Prostate gland (tissue), 2 donors: ENCODE measurements at regions not wholly inside any gene's neighbourhood (a gene's known extent, or its start where the extent isn't known, plus 50 kb on each side); places are given as distances from the start of the nearest gene placed in this dataset.

Experiments
- DNase-seq: peaks from one replicate; pipeline ENCODE4 v3.0.0-alpha.2; 2019; ENCODE audit warnings: low spot score
- H3K27ac ChIP-seq, 2 donors: fragments of 200-600 bp; sonication (generic); 2 replicates each; pipeline ENCODE4 v1.5.1; 2017 to 2019
- H3K27me3 ChIP-seq: fragments of 200-600 bp; sonication (generic); replicated peaks from 2 replicates; pipeline ENCODE4 v1.5.1; 2019; ENCODE audit not compliant: insufficient read depth
- H3K36me3 ChIP-seq, 2 donors: fragments of 200-600 bp; sonication (generic); 1 replicate in 1 of 2; 2 replicates in 1 of 2; pipeline versions ENCODE4 v1.5.1 to v1.8.1; 2017 to 2019
- H3K4me1 ChIP-seq: fragments of 200-600 bp; sonication (generic); replicated peaks from 2 replicates; pipeline ENCODE4 v1.5.1; 2019
- H3K4me3 ChIP-seq, 2 donors: fragments of 200-600 bp; sonication (generic); 2 replicates each; pipeline ENCODE4 v1.5.1; 2017 to 2019
- H3K9me3 ChIP-seq: fragments of 200-600 bp; sonication (generic); 2 replicates; pipeline ENCODE4 v1.5.1; 2017
- POLR2A ChIP-seq: fragments of 450-650 bp; IDR thresholded peaks from one replicate; pipeline ENCODE4 v1.6.1; 2016; ENCODE audit warnings: antibody characterized with exemption, mild to moderate bottlenecking
- POLR2AphosphoS5 ChIP-seq: sonication (generic); formaldehyde crosslinking; IDR thresholded peaks from one replicate; pipeline ENCODE4 v1.6.1; 2017; ENCODE audit warnings: antibody characterized with exemption
- WGBS: methylation state at CpG from one replicate; pipeline ENCODE4 v1.1.5; 2018; 5-methylcytosine and 5-hydroxymethylcytosine counted together
- intact Hi-C: fragments of 100-400 bp; cut with DNase I; formaldehyde crosslinking; loops from one replicate; pipeline ENCODE4 v1.14.2; 2022
- TF ChIP-seq, protein P1 (sequence below), 4 experiments: fragments of 200-600 bp in 2 of 4; fragments of 450-650 bp in 2 of 4; sonication (generic) in 2 of 4; IDR thresholded peaks; 1 replicate in 3 of 4; 2 replicates in 1 of 4; pipeline ENCODE4 v1.5.1; 2016 to 2019; ENCODE audit warnings: antibody characterized with exemption in 4 of 4, mild to moderate bottlenecking in 2 of 4, moderate library complexity in 2 of 4

DNA sequence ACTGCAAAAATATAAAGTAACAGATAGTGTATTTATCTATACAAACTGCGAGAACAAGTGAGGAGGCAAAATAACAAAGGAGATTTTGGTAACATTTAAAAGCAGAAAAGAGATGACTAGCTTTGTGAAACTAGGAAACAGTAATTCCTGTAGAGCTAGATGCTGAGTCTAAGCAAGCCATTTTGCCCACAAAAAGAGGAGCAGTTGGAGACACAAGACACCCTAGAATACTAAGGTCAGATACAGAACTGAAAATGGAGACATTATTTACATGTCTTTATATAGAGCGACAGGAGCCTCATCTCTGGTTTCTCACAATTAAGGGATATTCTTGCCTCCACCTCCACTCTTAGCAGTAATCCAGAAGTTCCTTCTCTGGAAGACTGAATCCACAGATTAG lies 732.4 kb upstream of the GBE1 start:
- H3K9me3 ChIP-seq: no peaks in the 10 kb centered on the region
- no peak overlapping the region for H3K27ac ChIP-seq
- no peaks in the 10 kb centered on the region for H3K4me1 ChIP-seq
- WGBS: 91% methylated on average over 2 of the region's 2 CpGs
- H3K27me3 ChIP-seq: no peaks in the 10 kb centered on the region
- intact Hi-C loops: no loop called here
- no peak for DNase-seq
- TF ChIP-seq, protein P1, sequence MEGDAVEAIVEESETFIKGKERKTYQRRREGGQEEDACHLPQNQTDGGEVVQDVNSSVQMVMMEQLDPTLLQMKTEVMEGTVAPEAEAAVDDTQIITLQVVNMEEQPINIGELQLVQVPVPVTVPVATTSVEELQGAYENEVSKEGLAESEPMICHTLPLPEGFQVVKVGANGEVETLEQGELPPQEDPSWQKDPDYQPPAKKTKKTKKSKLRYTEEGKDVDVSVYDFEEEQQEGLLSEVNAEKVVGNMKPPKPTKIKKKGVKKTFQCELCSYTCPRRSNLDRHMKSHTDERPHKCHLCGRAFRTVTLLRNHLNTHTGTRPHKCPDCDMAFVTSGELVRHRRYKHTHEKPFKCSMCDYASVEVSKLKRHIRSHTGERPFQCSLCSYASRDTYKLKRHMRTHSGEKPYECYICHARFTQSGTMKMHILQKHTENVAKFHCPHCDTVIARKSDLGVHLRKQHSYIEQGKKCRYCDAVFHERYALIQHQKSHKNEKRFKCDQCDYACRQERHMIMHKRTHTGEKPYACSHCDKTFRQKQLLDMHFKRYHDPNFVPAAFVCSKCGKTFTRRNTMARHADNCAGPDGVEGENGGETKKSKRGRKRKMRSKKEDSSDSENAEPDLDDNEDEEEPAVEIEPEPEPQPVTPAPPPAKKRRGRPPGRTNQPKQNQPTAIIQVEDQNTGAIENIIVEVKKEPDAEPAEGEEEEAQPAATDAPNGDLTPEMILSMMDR (IDR thresholded peaks at IDR 0.05): no peak
- TF ChIP-seq POLR2A: no peak
- no peak for TF ChIP-seq POLR2AphosphoS5
- H3K4me3 ChIP-seq: no peak overlapping the region
- H3K36me3 ChIP-seq: no peaks in the 10 kb centered on the region

DNA sequence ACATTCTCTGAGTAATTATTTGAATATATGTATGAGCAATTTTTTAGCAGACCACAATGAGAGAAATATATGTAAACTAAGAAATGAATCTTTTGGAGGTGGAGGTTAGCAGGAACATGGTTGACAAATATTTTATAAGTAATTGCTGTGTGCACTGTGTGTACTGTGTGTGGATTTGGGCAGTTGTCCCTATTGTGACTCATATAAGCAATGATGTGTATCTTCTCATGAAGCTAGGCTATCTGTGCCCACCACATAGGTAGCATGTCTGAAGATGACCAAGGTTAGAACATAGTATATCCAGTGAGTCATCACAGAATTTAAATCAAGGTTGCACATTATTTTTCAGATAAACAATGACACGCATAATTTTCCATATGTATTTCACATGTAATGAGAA lies 713.9 kb upstream of the GBE1 start:
- Histone ChIP-seq H3K36me3 (no peaks in the 10 kb centered on the region), H3K27ac (no peak overlapping the region), H3K27me3 (no peaks in the 10 kb centered on the region), H3K4me3 (no peak overlapping the region), H3K4me1 (no peaks in the 10 kb centered on the region), H3K9me3 (no peaks in the 10 kb centered on the region)
- 83% methylated on average over 1 of the region's 1 CpG for WGBS
- intact Hi-C loops: no loop called here
- no peak for DNase-seq
- TF ChIP-seq, protein P1 (IDR thresholded peaks at IDR 0.05): no peak
- TF ChIP-seq POLR2AphosphoS5 (no peak), POLR2A (no peak)

DNA sequence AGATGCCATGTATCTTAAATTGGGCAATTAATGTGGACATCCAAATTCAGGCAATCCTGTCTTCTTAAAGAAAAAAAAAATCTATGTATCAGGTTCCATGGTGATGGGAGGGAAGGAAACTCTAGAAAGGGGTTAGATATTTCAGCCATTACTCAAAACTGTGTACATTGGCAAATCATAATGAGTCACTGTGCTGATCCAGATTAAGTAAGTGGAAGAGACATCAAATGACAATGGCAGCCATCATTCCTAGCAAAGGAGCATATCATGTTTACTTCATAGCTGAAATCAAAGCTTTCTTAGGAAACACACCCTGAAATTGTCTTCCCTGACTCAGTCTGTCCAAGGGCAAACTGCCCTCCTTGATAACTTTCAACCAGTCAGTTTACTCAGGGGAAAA lies 713.3 kb upstream of the GBE1 start:
- no peaks in the 10 kb centered on the region for H3K9me3 ChIP-seq
- TF ChIP-seq POLR2A (no peak), POLR2AphosphoS5 (no peak)
- TF ChIP-seq, protein P1 (IDR thresholded peaks at IDR 0.05): no peak
- H3K27ac ChIP-seq: no peak overlapping the region
- H3K27me3 ChIP-seq: no peaks in the 10 kb centered on the region
- intact Hi-C loops: no loop called here
- no peak for DNase-seq
- no peaks in the 10 kb centered on the region for H3K36me3 ChIP-seq
- H3K4me3 ChIP-seq: no peak overlapping the region
- H3K4me1 ChIP-seq: no peaks in the 10 kb centered on the region

DNA sequence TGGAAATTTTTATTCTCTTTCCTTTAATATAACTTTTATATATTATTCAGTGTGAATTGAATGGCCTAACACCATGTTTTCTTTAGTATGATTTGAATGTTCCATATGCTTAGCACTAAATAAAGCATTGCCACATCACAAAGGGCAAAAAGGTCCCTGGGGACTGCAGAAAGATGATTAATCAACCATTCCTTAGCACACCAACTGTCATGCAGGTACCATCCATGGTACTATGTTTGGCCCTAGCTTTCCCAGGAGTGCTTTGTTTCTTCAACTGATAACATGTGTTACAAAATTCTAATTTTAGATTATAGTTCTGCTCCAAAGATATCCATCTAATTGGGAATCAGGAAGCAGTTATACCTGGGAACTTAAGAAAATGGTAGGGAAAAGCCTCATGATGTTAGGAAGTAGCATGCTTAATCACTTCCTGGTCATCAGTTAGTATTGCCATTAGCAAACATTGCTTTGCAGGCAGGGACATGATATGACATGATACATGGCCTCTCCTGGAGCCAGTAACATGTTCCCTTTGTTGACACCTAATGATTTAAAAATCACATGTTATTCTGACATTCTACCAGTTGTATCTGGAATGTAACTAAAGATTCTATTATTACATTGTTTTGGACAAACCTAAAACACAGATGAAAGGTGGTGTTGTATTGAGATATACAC lies 712.6 kb upstream of the GBE1 start:
- H3K27me3 ChIP-seq: no peaks in the 10 kb centered on the region
- intact Hi-C loops: no loop called here
- no peaks in the 10 kb centered on the region for H3K36me3 ChIP-seq
- no peaks in the 10 kb centered on the region for H3K4me1 ChIP-seq
- no peak for DNase-seq
- no peak overlapping the region for H3K4me3 ChIP-seq
- no peak for TF ChIP-seq POLR2A
- TF ChIP-seq, protein P1 (IDR thresholded peaks at IDR 0.05): no peak
- TF ChIP-seq POLR2AphosphoS5: no peak
- no peaks in the 10 kb centered on the region for H3K9me3 ChIP-seq
- no peak overlapping the region for H3K27ac ChIP-seq

DNA sequence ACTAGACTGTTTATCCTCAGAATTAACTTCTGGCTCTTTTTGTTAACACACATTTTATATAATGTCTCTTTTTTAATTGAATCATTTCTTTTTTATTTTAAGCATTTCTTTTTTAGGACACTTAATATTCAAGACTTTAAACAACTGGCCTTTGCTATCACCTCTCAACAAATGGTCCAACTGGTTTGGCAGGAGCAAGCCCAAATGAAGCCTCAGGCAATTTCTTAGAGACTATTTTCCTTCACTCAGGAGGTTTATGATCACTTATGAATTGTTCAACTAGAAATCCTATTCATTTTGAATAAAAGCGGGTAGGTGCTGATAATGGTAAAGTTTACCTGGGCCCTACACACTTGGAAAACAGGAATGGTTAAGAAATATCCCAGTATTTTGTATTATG lies 705.6 kb upstream of the GBE1 start:
- no peaks in the 10 kb centered on the region for H3K27me3 ChIP-seq
- TF ChIP-seq, protein P1 (IDR thresholded peaks at IDR 0.05): no peak
- TF ChIP-seq POLR2A (no peak), POLR2AphosphoS5 (no peak)
- intact Hi-C loops: no loop called here
- no peak overlapping the region for H3K27ac ChIP-seq
- WGBS: 67% methylated on average over 1 of the region's 1 CpG
- H3K36me3 ChIP-seq: no peaks in the 10 kb centered on the region
- no peaks in the 10 kb centered on the region for H3K4me1 ChIP-seq
- no peak for DNase-seq
- no peaks in the 10 kb centered on the region for H3K9me3 ChIP-seq
- no peak overlapping the region for H3K4me3 ChIP-seq
